Gastrocnemius medialis (tissue), 4 donors: ENCODE measurements at regions not wholly inside any gene's neighbourhood (a gene's known extent, or its start where the extent isn't known, plus 50 kb on each side); places are given as distances from the start of the nearest gene placed in this dataset.

Experiments
- POLR2A ChIP-seq, 2 donors: fragments of 450-650 bp; IDR thresholded peaks; one replicate each; pipeline ENCODE4 v1.6.1; 2017; ENCODE audit warnings: antibody characterized with exemption in 2 of 2, mild to moderate bottlenecking in 2 of 2, moderate library complexity in 2 of 2
- TF ChIP-seq, protein P1 (sequence below), 5 experiments: fragments of 450-650 bp in 3 of 5; fragments of 200-600 bp in 2 of 5; sonication (generic) in 2 of 5; IDR thresholded peaks in 4 of 5; conservative IDR thresholded peaks in 1 of 5; 1 replicate in 4 of 5; 2 replicates in 1 of 5; pipeline ENCODE4 v1.5.1; 2016 to 2019; ENCODE audit warnings: antibody characterized with exemption in 5 of 5, mild to moderate bottlenecking in 3 of 5, moderate library complexity in 3 of 5

DNA sequence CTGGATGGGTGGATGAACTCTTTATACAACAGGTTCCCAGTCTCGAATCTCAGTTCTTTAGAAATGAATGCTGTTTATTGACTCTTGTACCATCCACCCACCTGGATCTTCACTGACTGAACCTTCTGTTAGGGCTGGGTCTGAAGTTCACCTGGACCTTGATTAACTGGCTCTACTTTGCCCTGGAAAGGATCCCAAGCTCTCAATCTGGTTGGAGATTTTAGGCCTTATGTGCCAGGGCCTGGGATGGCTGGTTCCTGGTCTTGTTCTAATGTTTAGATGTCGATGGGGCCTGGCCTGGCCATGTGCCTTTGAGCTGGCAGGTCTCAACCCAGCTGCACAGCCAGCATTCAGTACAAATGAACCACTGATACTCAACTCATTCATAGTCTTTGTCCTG, 76.5 kb upstream of the MED13L start:
- no peak for TF ChIP-seq POLR2A (IDR thresholded peaks at IDR 0.05)
- TF ChIP-seq, protein P1, sequence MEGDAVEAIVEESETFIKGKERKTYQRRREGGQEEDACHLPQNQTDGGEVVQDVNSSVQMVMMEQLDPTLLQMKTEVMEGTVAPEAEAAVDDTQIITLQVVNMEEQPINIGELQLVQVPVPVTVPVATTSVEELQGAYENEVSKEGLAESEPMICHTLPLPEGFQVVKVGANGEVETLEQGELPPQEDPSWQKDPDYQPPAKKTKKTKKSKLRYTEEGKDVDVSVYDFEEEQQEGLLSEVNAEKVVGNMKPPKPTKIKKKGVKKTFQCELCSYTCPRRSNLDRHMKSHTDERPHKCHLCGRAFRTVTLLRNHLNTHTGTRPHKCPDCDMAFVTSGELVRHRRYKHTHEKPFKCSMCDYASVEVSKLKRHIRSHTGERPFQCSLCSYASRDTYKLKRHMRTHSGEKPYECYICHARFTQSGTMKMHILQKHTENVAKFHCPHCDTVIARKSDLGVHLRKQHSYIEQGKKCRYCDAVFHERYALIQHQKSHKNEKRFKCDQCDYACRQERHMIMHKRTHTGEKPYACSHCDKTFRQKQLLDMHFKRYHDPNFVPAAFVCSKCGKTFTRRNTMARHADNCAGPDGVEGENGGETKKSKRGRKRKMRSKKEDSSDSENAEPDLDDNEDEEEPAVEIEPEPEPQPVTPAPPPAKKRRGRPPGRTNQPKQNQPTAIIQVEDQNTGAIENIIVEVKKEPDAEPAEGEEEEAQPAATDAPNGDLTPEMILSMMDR (IDR thresholded peaks at IDR 0.05 in 4 of 5, conservative IDR thresholded peaks at IDR 0.05 in 1 of 5) = no peak
